Mesenchymal stem cell (in vitro differentiated cells and primary cell): ENCODE measurements at regions not wholly inside any gene's neighbourhood (a gene's known extent, or its start where the extent isn't known, plus 50 kb on each side); places are given as distances from the start of the nearest gene placed in this dataset.

Experiments
- DNase-seq: peaks from one replicate; pipeline ENCODE4 v3.0.0-alpha.2; 2013
- H2AFZ ChIP-seq: one replicate; pipeline ENCODE4 v1.6.1; 2013; ENCODE audit warnings: low read depth, mild to moderate bottlenecking, control low read depth, inconsistent platforms, low read length, moderate library complexity
- H2AK5ac ChIP-seq: 2 replicates; pipeline ENCODE4 v1.6.1; 2013; ENCODE audit warnings: low read length, moderate library complexity, mild to moderate bottlenecking, inconsistent platforms; ENCODE audit not compliant: severe bottlenecking
- H2BK120ac ChIP-seq: one replicate; pipeline ENCODE4 v1.6.1; 2013; ENCODE audit warnings: low read depth, mild to moderate bottlenecking, inconsistent platforms, low read length, moderate library complexity
- H2BK12ac ChIP-seq, 2 experiments: one replicate each; pipeline ENCODE4 v1.6.1; 2013; ENCODE audit warnings: inconsistent platforms in 2 of 2, low read length in 2 of 2, mild to moderate bottlenecking in 2 of 2, moderate library complexity in 2 of 2, control low read depth in 1 of 2
- H2BK15ac ChIP-seq: one replicate; pipeline ENCODE4 v1.6.1; 2013; ENCODE audit warnings: mild to moderate bottlenecking, low read depth, inconsistent platforms; ENCODE audit not compliant: poor library complexity, severe bottlenecking
- H2BK5ac ChIP-seq: 2 replicates; pipeline ENCODE4 v1.6.1; 2013; ENCODE audit warnings: low read depth, mild to moderate bottlenecking, low read length, control low read depth, inconsistent platforms; ENCODE audit not compliant: poor library complexity, severe bottlenecking
- H3K14ac ChIP-seq, 2 experiments: one replicate each; pipeline ENCODE4 v1.6.1; 2013; ENCODE audit warnings: inconsistent platforms in 2 of 2, low read length in 2 of 2, control low read depth in 1 of 2, mild to moderate bottlenecking in 1 of 2, moderate library complexity in 1 of 2
- H3K18ac ChIP-seq, 2 experiments: one replicate each; pipeline ENCODE4 v1.6.1; 2013; ENCODE audit warnings: inconsistent platforms in 2 of 2, low read length in 2 of 2, control low read depth in 1 of 2, low read depth in 1 of 2, mild to moderate bottlenecking in 1 of 2
- H3K23ac ChIP-seq, 2 experiments: one replicate each; pipeline ENCODE4 v1.6.1; 2013; ENCODE audit warnings: inconsistent platforms in 2 of 2, low read length in 2 of 2, mild to moderate bottlenecking in 2 of 2, moderate library complexity in 2 of 2, control low read depth in 1 of 2
- H3K27ac ChIP-seq: 2 replicates; pipeline ENCODE4 v1.5.1; 2013; ENCODE audit warnings: mild to moderate bottlenecking, moderate library complexity, low read length, control low read depth, inconsistent platforms; ENCODE audit not compliant: poor library complexity, severe bottlenecking
- H3K27me3 ChIP-seq, 2 experiments: 2 replicates each; pipeline versions ENCODE4 v1.6.1 to v1.7.0; 2013; ENCODE audit warnings: low read length in 2 of 2, mild to moderate bottlenecking in 2 of 2, moderate library complexity in 2 of 2, control low read depth in 1 of 2, inconsistent platforms in 1 of 2; ENCODE audit not compliant: control insufficient read depth in 1 of 2, insufficient read depth in 1 of 2
- H3K36me3 ChIP-seq, 2 experiments: 2 replicates each; pipeline versions ENCODE4 v1.6.1 to v1.7.0; 2013; ENCODE audit warnings: low read length in 2 of 2, control low read depth in 1 of 2, inconsistent platforms in 1 of 2, low read depth in 1 of 2, mild to moderate bottlenecking in 1 of 2; ENCODE audit not compliant: insufficient read depth in 2 of 2, control insufficient read depth in 1 of 2
- H3K4ac ChIP-seq, 2 experiments: one replicate each; pipeline ENCODE4 v1.6.1; 2013; ENCODE audit warnings: inconsistent platforms in 2 of 2, low read length in 2 of 2, mild to moderate bottlenecking in 2 of 2, moderate library complexity in 2 of 2, control low read depth in 1 of 2, low read depth in 1 of 2
- H3K4me1 ChIP-seq: 2 replicates; pipeline ENCODE4 v1.6.1; 2013; ENCODE audit warnings: low read depth, low read length, control low read depth; ENCODE audit not compliant: control insufficient read depth, insufficient read depth
- H3K4me2 ChIP-seq: 2 replicates; pipeline ENCODE4 v1.6.1; 2013; ENCODE audit warnings: low read length, mild to moderate bottlenecking, inconsistent platforms; ENCODE audit not compliant: poor library complexity, severe bottlenecking
- H3K4me3 ChIP-seq, 2 experiments: 2 replicates each; pipeline versions ENCODE4 v1.5.1 to v1.7.0; 2013; ENCODE audit warnings: low read length in 2 of 2, mild to moderate bottlenecking in 2 of 2, control low read depth in 1 of 2, low read depth in 1 of 2; ENCODE audit not compliant: insufficient read depth in 1 of 2
- H3K79me1 ChIP-seq: replicated peaks from 2 replicates; pipeline ENCODE4 v1.6.1; 2013; ENCODE audit warnings: mild to moderate bottlenecking, control low read depth, low read length, inconsistent platforms; ENCODE audit not compliant: poor library complexity, severe bottlenecking
- H3K9ac ChIP-seq: 2 replicates; pipeline ENCODE4 v1.7.0; 2013; ENCODE audit warnings: mild to moderate bottlenecking, low read length, moderate library complexity
- H3K9me3 ChIP-seq: 2 replicates; pipeline ENCODE4 v1.7.0; 2013; ENCODE audit warnings: mild to moderate bottlenecking, low read length; ENCODE audit not compliant: control insufficient read depth
- H4K8ac ChIP-seq: one replicate; pipeline ENCODE4 v1.6.1; 2013; ENCODE audit warnings: inconsistent platforms, mild to moderate bottlenecking, low read length, moderate library complexity
- H4K91ac ChIP-seq: one replicate; pipeline ENCODE4 v1.6.1; 2013; ENCODE audit warnings: mild to moderate bottlenecking, low read length, inconsistent platforms
- WGBS: methylation state at CpG from one replicate; pipeline ENCODE4 v1.1.7; 2013; ENCODE audit warnings: mixed read lengths; 5-methylcytosine and 5-hydroxymethylcytosine counted together

GRCh38 chr1:68907491-68907890 lies 410.6 kb upstream of the DEPDC1 start:
- no peak overlapping the region for H3K9ac ChIP-seq
- H3K23ac ChIP-seq: no peak overlapping the region
- H3K9me3 ChIP-seq: peaks cover 3% of the 10 kb centered on the region
- no peak overlapping the region for H3K4me2 ChIP-seq
- H3K27me3 ChIP-seq: no peaks in the 10 kb centered on the region
- H2BK5ac ChIP-seq: no peak overlapping the region
- no peaks in the 10 kb centered on the region for H3K79me1 ChIP-seq
- H3K36me3 ChIP-seq: no peaks in the 10 kb centered on the region
- H3K14ac ChIP-seq: no peak overlapping the region
- DNase-seq: no peak
- no peak overlapping the region for H3K27ac ChIP-seq
- H2AFZ ChIP-seq: no peak overlapping the region
- WGBS: 91% methylated on average over 4 of the region's 5 CpGs
- H2BK15ac ChIP-seq: no peak overlapping the region
- no peak overlapping the region for H3K18ac ChIP-seq
- no peak overlapping the region for H3K4me3 ChIP-seq
- no peaks in the 10 kb centered on the region for H3K4me1 ChIP-seq
- no peak overlapping the region for H4K8ac ChIP-seq
- no peak overlapping the region for H2BK120ac ChIP-seq
- H2AK5ac ChIP-seq: no peak overlapping the region
- no peak overlapping the region for H4K91ac ChIP-seq
- H2BK12ac ChIP-seq: no peak overlapping the region
- H3K4ac ChIP-seq: no peak overlapping the region

- H3K4me3 ChIP-seq: no peak overlapping the region
- no peak overlapping the region for H3K9ac ChIP-seq
- H2BK15ac ChIP-seq: no peak overlapping the region
- no peaks in the 10 kb centered on the region for H3K4me1 ChIP-seq
- H2BK5ac ChIP-seq: no peak overlapping the region
- no peak overlapping the region for H4K8ac ChIP-seq
- no peak overlapping the region for H3K18ac ChIP-seq
- no peak overlapping the region for H2AK5ac ChIP-seq
- no peak overlapping the region for H3K27ac ChIP-seq
- no peak overlapping the region for H2AFZ ChIP-seq
- H3K27me3 ChIP-seq: no peaks in the 10 kb centered on the region
- no peak overlapping the region for H3K4ac ChIP-seq
- no CpG with 5 or more reads among the region's 2 CpGs for WGBS
- no peaks in the 10 kb centered on the region for H3K79me1 ChIP-seq
- no peak overlapping the region for H4K91ac ChIP-seq
- no peak overlapping the region for H2BK12ac ChIP-seq
- H3K4me2 ChIP-seq: no peak overlapping the region
- H3K23ac ChIP-seq: no peak overlapping the region
- no peaks in the 10 kb centered on the region for H3K36me3 ChIP-seq
- no peak for DNase-seq
- H2BK120ac ChIP-seq: no peak overlapping the region
- H3K9me3 ChIP-seq: peaks cover 3% of the 10 kb centered on the region
- H3K14ac ChIP-seq: no peak overlapping the region
Observed at GRCh38 chr1:68908316-68908715, 411.4 kb upstream of the DEPDC1 start.

- Histone ChIP-seq H3K14ac (no peak overlapping the region), H3K18ac (no peak overlapping the region), H3K23ac (no peak overlapping the region), H2BK12ac (no peak overlapping the region), H3K4ac (no peak overlapping the region), H2BK15ac (no peak overlapping the region), H4K91ac (no peak overlapping the region), H3K27ac (peak overlapping the region; percentile 83), H3K4me3 (peak overlapping the region in 1 of 2 experiments; percentile 38), H3K9ac (peak overlapping the region; percentile 46), H2AK5ac (no peak overlapping the region), H3K4me2 (no peak overlapping the region), H4K8ac (no peak overlapping the region), H3K27me3 (no peaks in the 10 kb centered on the region), H2AFZ (no peak overlapping the region), H3K9me3 (no peaks in the 10 kb centered on the region), H3K79me1 (no peaks in the 10 kb centered on the region), H2BK120ac (no peak overlapping the region), H3K36me3 (no peaks in the 10 kb centered on the region), H2BK5ac (no peak overlapping the region), H3K4me1 (peaks cover 2% of the 10 kb centered on the region)
- 90% methylated on average over 3 of the region's 4 CpGs for WGBS
- peak; percentile 59 for DNase-seq
Observed at GRCh38 chr1:68916221-68916902, 419.5 kb upstream of the DEPDC1 start.

GRCh38 chr1:68917456-68917855 lies 420.6 kb upstream of the DEPDC1 start:
- H3K4me2 ChIP-seq: no peak overlapping the region
- H2AK5ac ChIP-seq: no peak overlapping the region
- H3K23ac ChIP-seq: no peak overlapping the region
- H3K4me3 ChIP-seq: no peak overlapping the region
- no peak overlapping the region for H2BK120ac ChIP-seq
- DNase-seq: no peak
- H4K91ac ChIP-seq: no peak overlapping the region
- no peak overlapping the region for H2AFZ ChIP-seq
- no peaks in the 10 kb centered on the region for H3K36me3 ChIP-seq
- H3K9ac ChIP-seq: no peak overlapping the region
- no peak overlapping the region for H3K4ac ChIP-seq
- H4K8ac ChIP-seq: no peak overlapping the region
- no peak overlapping the region for H2BK15ac ChIP-seq
- peaks cover 2% of the 10 kb centered on the region for H3K4me1 ChIP-seq
- WGBS: 78% methylated on average over 2 of the region's 5 CpGs
- H2BK12ac ChIP-seq: no peak overlapping the region
- H3K79me1 ChIP-seq: no peaks in the 10 kb centered on the region
- H3K9me3 ChIP-seq: no peaks in the 10 kb centered on the region
- no peaks in the 10 kb centered on the region for H3K27me3 ChIP-seq
- no peak overlapping the region for H3K18ac ChIP-seq
- H3K14ac ChIP-seq: no peak overlapping the region
- no peak overlapping the region for H2BK5ac ChIP-seq
- H3K27ac ChIP-seq: peak overlapping the region; percentile 40
